Activated naive CD4-positive, alpha-beta T cell treated with anti-CD3 and anti-CD28 coated beads, Interleukin-2, amount 50 U/mL, for 72 hours (primary cell): ENCODE measurements at regions not wholly inside any gene's neighbourhood (a gene's known extent, or its start where the extent isn't known, plus 50 kb on each side); places are given as distances from the start of the nearest gene placed in this dataset.
"Not testable (repeated sequence)": the region's sequence is repeated elsewhere in the genome, so short reads cannot be mapped to it uniquely, and the experiment has no call there.

ENCODE experiments used
- ATAC-seq, 2 donors: fragments of 150-1000 bp; cut with Tn5 transposase; 2 replicates each; pipeline ENCODE4 v1.10.0; 2021; ENCODE audit warnings: mild to moderate bottlenecking in 2 of 2, moderate library complexity in 2 of 2
- DNase-seq, 2 donors: peaks; one replicate each; pipeline ENCODE4 v3.0.0; 2021 to 2022; ENCODE audit warnings: low spot score in 2 of 2
- H3K27ac Mint-ChIP-seq, 2 donors: one replicate each; pipeline ENCODE4 v1.8.0; 2022; ENCODE audit warnings: mild to moderate bottlenecking in 2 of 2, mixed read lengths in 2 of 2
- H3K36me3 Mint-ChIP-seq, 2 donors: one replicate each; pipeline ENCODE4 v1.8.0; 2022; ENCODE audit warnings: mixed read lengths in 2 of 2
- H3K9me3 Mint-ChIP-seq, 2 donors: one replicate each; pipeline ENCODE4 v1.8.0; 2022; ENCODE audit warnings: mixed read lengths in 2 of 2

GRCh38 chr9:63817622-63818518 lies 1467.1 kb downstream of the FOXD4L5 start:
- Mint-ChIP-seq H3K9me3 (peaks cover 18 to 22% of the 10 kb centered on the region in 2 donors), H3K27ac (peak overlapping the region; percentile 19 to 31), H3K36me3 (peaks cover 29 to 32% of the 10 kb centered on the region in 2 donors)
- DNase-seq (peak; percentile 72 to 76), ATAC-seq (peak; percentile 66 to 69)

GRCh38 chr9:63816751-63817621 lies 1468.0 kb downstream of the FOXD4L5 start:
- peaks cover 29 to 30% of the 10 kb centered on the region in 2 donors for H3K36me3 Mint-ChIP-seq
- ATAC-seq (peak; percentile 70 to 78), DNase-seq (peak; percentile 57 to 74)
- peaks cover 16 to 21% of the 10 kb centered on the region in 2 donors for H3K9me3 Mint-ChIP-seq
- peak overlapping the region in 1 of 2 donors; percentile 53 for H3K27ac Mint-ChIP-seq

- DNase-seq, result not testable (repeated sequence)
Measured at GRCh38 chr9:63814970-63815669, 1469.9 kb downstream of the FOXD4L5 start.

GRCh38 chr9:63813391-63814021 lies 1471.5 kb downstream of the FOXD4L5 start:
- DNase-seq, ATAC-seq, H3K27ac Mint-ChIP-seq: not testable (repeated sequence)
- Mint-ChIP-seq H3K36me3 (peaks cover 29 to 30% of the 10 kb centered on the region in 2 donors), H3K9me3 (peaks cover 12 to 17% of the 10 kb centered on the region in 2 donors)

More at GRCh38 chr9:63814970-63815669, 1469.9 kb downstream of the FOXD4L5 start:
- not testable (repeated sequence) for ATAC-seq, H3K27ac Mint-ChIP-seq
- peaks cover 12 to 17% of the 10 kb centered on the region in 2 donors for H3K9me3 Mint-ChIP-seq
- H3K36me3 Mint-ChIP-seq, result peaks cover 29 to 30% of the 10 kb centered on the region in 2 donors

GRCh38 chr9:63812822-63813221 lies 1472.2 kb downstream of the FOXD4L5 start:
- Mint-ChIP-seq H3K36me3 (peaks cover 24 to 25% of the 10 kb centered on the region in 2 donors), H3K9me3 (peaks cover 9 to 17% of the 10 kb centered on the region in 2 donors)
- ATAC-seq, result peak; percentile 55 to 58
- H3K27ac Mint-ChIP-seq, DNase-seq: not testable (repeated sequence)

- ATAC-seq, H3K27ac Mint-ChIP-seq, DNase-seq, H3K36me3 Mint-ChIP-seq: not testable (repeated sequence)
- H3K9me3 Mint-ChIP-seq, result peaks cover 14 to 22% of the 10 kb centered on the region in 2 donors
Measured at GRCh38 chr9:63804205-63804604, 1480.8 kb downstream of the FOXD4L5 start.

GRCh38 chr9:63794081-63794685 lies 1490.8 kb downstream of the FOXD4L5 start:
- peaks cover 16 to 34% of the 10 kb centered on the region in 2 donors for H3K9me3 Mint-ChIP-seq
- not testable (repeated sequence) for ATAC-seq, DNase-seq, H3K27ac Mint-ChIP-seq
- H3K36me3 Mint-ChIP-seq, result peaks cover 4 to 14% of the 10 kb centered on the region in 2 donors

GRCh38 chr9:63787454-63787853 lies 1497.6 kb downstream of the FOXD4L5 start:
- H3K27ac Mint-ChIP-seq, DNase-seq, ATAC-seq: not testable (repeated sequence)
- peaks cover 4 to 21% of the 10 kb centered on the region in 2 donors for H3K36me3 Mint-ChIP-seq
- H3K9me3 Mint-ChIP-seq, result peaks cover 20 to 26% of the 10 kb centered on the region in 2 donors

- peaks cover 4 to 14% of the 10 kb centered on the region in 2 donors for H3K36me3 Mint-ChIP-seq
Measured at GRCh38 chr9:63785059-63785458, 1500.0 kb downstream of the FOXD4L5 start.

GRCh38 chr9:63784421-63784820 lies 1500.6 kb downstream of the FOXD4L5 start:
- not testable (repeated sequence) for H3K27ac Mint-ChIP-seq, H3K9me3 Mint-ChIP-seq, H3K36me3 Mint-ChIP-seq, DNase-seq, ATAC-seq

More at GRCh38 chr9:63785059-63785458, 1500.0 kb downstream of the FOXD4L5 start:
- not testable (repeated sequence) for H3K27ac Mint-ChIP-seq, ATAC-seq, DNase-seq
- H3K9me3 Mint-ChIP-seq, result peaks cover 13 to 14% of the 10 kb centered on the region in 2 donors

- H3K27ac Mint-ChIP-seq, DNase-seq, H3K36me3 Mint-ChIP-seq, H3K9me3 Mint-ChIP-seq: not testable (repeated sequence)
- ATAC-seq, result peak; percentile 20 to 54
Measured at GRCh38 chr9:63781817-63782439, 1503.1 kb downstream of the FOXD4L5 start.

GRCh38 chr9:63781390-63781789 lies 1503.6 kb downstream of the FOXD4L5 start:
- DNase-seq, H3K9me3 Mint-ChIP-seq, H3K36me3 Mint-ChIP-seq, H3K27ac Mint-ChIP-seq: not testable (repeated sequence)
- ATAC-seq, result peak; percentile 77 to 100

- H3K36me3 Mint-ChIP-seq, DNase-seq, H3K9me3 Mint-ChIP-seq, H3K27ac Mint-ChIP-seq, ATAC-seq: not testable (repeated sequence)
Measured at GRCh38 chr9:63776220-63776619, 1508.8 kb downstream of the FOXD4L5 start.

- DNase-seq, H3K27ac Mint-ChIP-seq, ATAC-seq, H3K9me3 Mint-ChIP-seq, H3K36me3 Mint-ChIP-seq: not testable (repeated sequence)
Measured at GRCh38 chr9:63775092-63775426, 1510.0 kb downstream of the FOXD4L5 start.
